ENCODE measurements at regions not wholly inside any gene's neighbourhood (a gene's known extent, or its start where the extent isn't known, plus 50 kb on each side); places are given as distances from the start of the nearest gene placed in this dataset.
"Not testable (repeated sequence)": the region's sequence is repeated elsewhere in the genome, so short reads cannot be mapped to it uniquely, and the experiment has no call there.

DNA sequence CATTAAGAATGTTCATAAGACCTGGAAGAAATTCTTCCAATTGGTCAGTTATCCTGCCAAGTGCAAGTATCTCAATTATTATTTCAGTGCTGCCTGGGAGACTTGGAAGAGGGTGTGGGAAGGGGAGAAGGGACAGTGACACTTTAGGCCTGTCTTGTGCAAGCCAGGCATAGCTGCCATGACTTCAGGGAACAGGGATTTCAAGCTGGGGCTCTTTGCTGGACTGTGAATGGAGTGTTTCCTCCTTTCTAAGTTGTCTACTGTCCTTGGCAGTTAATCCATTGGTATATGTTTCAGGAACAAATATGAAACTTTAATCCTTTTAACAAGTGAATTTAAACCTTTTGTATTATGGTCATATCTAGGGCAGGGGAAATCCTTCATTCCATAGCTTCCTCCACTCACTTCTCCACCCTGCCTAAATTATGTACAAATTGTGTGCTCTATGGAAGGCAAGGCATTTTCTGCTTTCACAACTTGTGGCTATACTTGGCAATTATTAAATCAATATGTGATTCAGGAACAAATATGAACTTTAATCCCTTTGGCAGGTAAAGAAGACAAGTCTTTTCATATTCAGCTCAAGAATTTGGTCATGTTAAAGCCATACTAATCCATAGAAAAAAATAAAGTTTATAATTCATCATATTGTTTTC lies 72.7 kb upstream of the IL33 start:
- FAIRE-seq (no peak), DNase-seq (ENCODE audit: insufficient read length, low spot score) (no peak)
- TF ChIP-seq CTCF (IDR thresholded peaks at IDR 0.05; ENCODE audit: insufficient read depth, missing control alignments): no peak

- FAIRE-seq; DNase-seq (ENCODE audit: insufficient read length, low spot score): not testable (repeated sequence)
Measured at GRCh38 chr9:6135780-6136179, 79.8 kb upstream of the IL33 start.

DNA sequence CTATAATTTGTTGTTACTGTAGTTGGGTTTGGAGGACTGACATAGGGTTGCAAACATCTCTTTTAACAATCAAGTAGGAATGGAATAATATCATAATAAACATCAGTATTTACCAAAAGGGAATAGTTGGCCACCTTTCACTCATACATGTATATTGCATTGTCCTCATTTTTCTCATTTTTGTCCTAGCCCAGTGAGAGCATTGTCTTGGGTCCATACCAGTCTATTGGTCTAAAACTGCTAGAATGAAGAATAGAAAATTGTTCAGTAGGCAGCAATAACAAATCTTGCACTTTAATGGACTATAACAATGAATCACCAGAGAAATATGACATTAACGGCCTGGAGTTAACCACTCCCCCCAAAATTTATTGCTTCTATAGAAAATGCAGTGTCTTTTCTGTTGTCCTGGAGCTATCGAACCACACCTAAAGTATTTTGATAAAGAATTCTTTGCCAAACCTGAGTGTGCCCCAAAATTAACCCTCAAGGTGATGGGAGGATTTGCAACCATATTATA lies 80.9 kb upstream of the IL33 start:
- no peak for TF ChIP-seq CTCF (IDR thresholded peaks at IDR 0.05; ENCODE audit: insufficient read depth, missing control alignments)
- FAIRE-seq (no peak), DNase-seq (ENCODE audit: insufficient read length, low spot score) (no peak)

DNA sequence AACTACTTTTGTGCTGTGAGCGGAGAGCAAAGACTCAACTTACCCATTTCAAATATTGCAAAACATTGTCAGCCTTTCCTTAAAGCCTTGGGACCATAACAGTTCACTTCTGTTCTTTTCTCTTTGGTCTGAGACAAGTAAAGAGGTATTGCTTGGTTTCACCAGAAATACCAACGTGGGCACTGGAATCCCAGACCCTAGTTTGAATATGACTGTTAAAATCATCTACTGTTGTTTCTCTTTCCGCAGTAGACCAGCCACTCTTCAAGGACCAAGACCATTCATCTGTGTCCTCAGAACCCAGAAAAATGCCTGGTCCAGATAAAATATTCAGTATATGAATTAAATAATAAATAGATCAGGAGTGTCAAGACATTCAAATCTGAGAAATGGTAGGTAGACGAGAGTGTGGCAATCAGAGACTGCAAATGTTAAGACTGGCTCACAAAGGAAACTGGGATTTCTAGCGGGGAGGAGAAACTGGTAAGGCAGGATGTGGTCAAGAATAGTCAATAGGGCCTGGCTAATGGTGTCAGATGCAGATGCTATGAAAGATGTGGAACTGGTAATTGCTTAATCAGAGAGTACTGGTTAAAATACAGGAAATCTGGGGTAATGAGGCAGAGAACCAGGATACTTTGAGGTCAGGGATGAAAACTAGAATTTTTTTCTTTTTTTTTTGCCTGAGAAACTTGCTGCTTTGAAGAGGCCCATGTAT lies 82.1 kb upstream of the IL33 start:
- TF ChIP-seq CTCF (IDR thresholded peaks at IDR 0.05; ENCODE audit: insufficient read depth, missing control alignments): no peak
- DNase-seq (ENCODE audit: insufficient read length, low spot score) (no peak), FAIRE-seq (no peak)

DNA sequence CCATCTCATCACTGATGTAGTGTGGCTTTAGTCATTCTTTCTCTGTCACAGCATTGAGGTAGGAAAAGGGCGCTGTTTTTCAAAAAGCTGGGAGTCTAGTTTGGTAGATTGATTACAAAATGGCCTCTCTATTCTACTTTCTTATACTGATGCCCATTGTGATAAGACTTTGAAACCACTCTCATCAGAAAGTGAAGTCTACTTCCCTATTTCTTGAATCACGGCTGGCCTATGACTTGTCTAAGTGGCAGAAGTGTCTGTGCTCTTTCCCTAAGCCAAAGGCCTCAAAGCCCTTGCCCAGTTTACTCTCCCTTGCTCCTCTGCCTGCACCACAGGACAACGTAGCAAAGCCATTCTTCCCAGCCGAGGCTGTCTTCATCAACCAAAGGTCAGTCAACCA lies 83.0 kb upstream of the IL33 start:
- DNase-seq (ENCODE audit: insufficient read length, low spot score) (no peak), FAIRE-seq (no peak)
- no peak for TF ChIP-seq CTCF (IDR thresholded peaks at IDR 0.05; ENCODE audit: insufficient read depth, missing control alignments)

- no peak for TF ChIP-seq CTCF (IDR thresholded peaks at IDR 0.05; ENCODE audit: insufficient read depth, missing control alignments)
- FAIRE-seq (no peak), DNase-seq (ENCODE audit: insufficient read length, low spot score) (no peak)
Measured at GRCh38 chr9:6128030-6128429, 87.6 kb upstream of the IL33 start.

- FAIRE-seq: no peak
- DNase-seq (ENCODE audit: insufficient read length, low spot score): no peak
- TF ChIP-seq CTCF (IDR thresholded peaks at IDR 0.05; ENCODE audit: insufficient read depth, missing control alignments): no peak
Measured at GRCh38 chr9:6126377-6126776, 89.2 kb upstream of the IL33 start.
